A673 (cell line): ENCODE measurements at regions not wholly inside any gene's neighbourhood (a gene's known extent, or its start where the extent isn't known, plus 50 kb on each side); places are given as distances from the start of the nearest gene placed in this dataset.

Experiments
- BruUV-seq: library from RNA; stranded (reverse); fragments of 400-500 nt; replicated peaks from 2 replicates; lab custom pipeline; 2021; lab: Mats Ljungman, UMichigan
- CTCF ChIA-PET: fragments of 300-600 bp; sonication (Branson Sonifier 250); formaldehyde crosslinking; loops from one replicate; lab custom pipeline; 2022; ENCODE audit warnings: antibody characterized with exemption; lab: Charles Lee
- POLR2A ChIA-PET: fragments of 300-600 bp; sonication (Branson Sonifier 250); formaldehyde crosslinking; loops from one replicate; lab custom pipeline; 2022; ENCODE audit warnings: antibody characterized with exemption; ENCODE audit not compliant: low non-redundant PET; lab: Charles Lee
- DNase-seq: peaks from one replicate; pipeline ENCODE4 v3.0.0-alpha.2; 2015; ENCODE audit warnings: low spot score
- H3K27ac ChIP-seq: fragments of 200-600 bp; sonication (generic); 2 replicates; pipeline ENCODE4 v1.5.1; 2016; ENCODE audit warnings: mixed run types, low read depth, mild to moderate bottlenecking, mixed read lengths, antibody characterized with exemption, low read length; ENCODE audit not compliant: poor library complexity, severe bottlenecking
- H3K27me3 ChIP-seq: fragments of 200-600 bp; sonication (generic); replicated peaks from 2 replicates; pipeline ENCODE4 v1.6.1; 2017; ENCODE audit warnings: mixed run types, low read depth, mild to moderate bottlenecking, mixed read lengths, antibody characterized with exemption, low read length; ENCODE audit not compliant: insufficient read depth, poor library complexity
- H3K36me3 ChIP-seq: fragments of 200-600 bp; sonication (generic); 2 replicates; pipeline ENCODE4 v1.6.1; 2016; ENCODE audit warnings: mixed run types, mild to moderate bottlenecking, mixed read lengths, antibody characterized with exemption, low read length; ENCODE audit not compliant: insufficient read depth, poor library complexity, severe bottlenecking
- H3K4me1 ChIP-seq: fragments of 200-600 bp; sonication (generic); 2 replicates; pipeline ENCODE4 v1.6.1; 2017; ENCODE audit warnings: mixed run types, mild to moderate bottlenecking, mixed read lengths, antibody characterized with exemption, low read length; ENCODE audit not compliant: insufficient read depth, poor library complexity, severe bottlenecking
- H3K4me3 ChIP-seq: fragments of 200-600 bp; sonication (generic); 2 replicates; pipeline ENCODE4 v1.5.1; 2016; ENCODE audit warnings: low read depth, mixed run types, mild to moderate bottlenecking, mixed read lengths, low read length; ENCODE audit not compliant: poor library complexity, severe bottlenecking
- H3K9me3 ChIP-seq: fragments of 200-600 bp; sonication (generic); 2 replicates; pipeline ENCODE4 v1.6.1; 2016; ENCODE audit warnings: mixed run types, low read depth, mild to moderate bottlenecking, mixed read lengths, antibody characterized with exemption, low read length; ENCODE audit not compliant: poor library complexity, severe bottlenecking
- EZH2 ChIP-seq: fragments of 200-600 bp; sonication (generic); IDR thresholded peaks from 2 replicates; pipeline ENCODE4 v1.6.1; 2017; ENCODE audit warnings: borderline replicate concordance, low read depth, mild to moderate bottlenecking, mixed read lengths, antibody characterized with exemption, low read length; ENCODE audit not compliant: poor library complexity, severe bottlenecking
- intact Hi-C: fragments of 100-400 bp; cut with micrococcal nuclease; formaldehyde crosslinking; loops from one replicate; pipeline ENCODE4 v1.10.0; 2022; ENCODE audit not compliant: unreplicated experiment
- TF ChIP-seq, protein P1 (sequence below): fragments of 300-800, 200-600 bp; sonication (generic); conservative IDR thresholded peaks from 2 replicates; pipeline ENCODE4 v1.5.1; 2017; ENCODE audit warnings: low read depth, mild to moderate bottlenecking, antibody characterized with exemption, low read length, moderate library complexity, mixed read lengths

DNA sequence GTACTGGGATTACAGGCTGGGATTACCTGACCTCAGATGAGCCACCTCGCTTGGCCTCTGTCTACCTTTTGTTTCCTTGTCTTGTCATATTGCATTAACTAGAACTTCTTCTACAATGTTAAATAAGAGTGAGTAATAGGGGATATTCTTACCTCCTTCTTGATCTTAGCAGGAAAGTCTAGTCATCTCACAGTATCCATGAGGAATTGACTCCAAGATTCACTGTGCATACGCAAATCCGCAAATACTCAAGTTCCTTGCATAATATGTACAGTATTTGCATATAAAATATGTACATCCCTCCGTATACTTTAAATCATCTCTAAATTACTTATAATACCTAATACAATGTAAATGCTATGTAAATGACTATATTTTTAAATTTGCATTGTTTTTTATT lies 78.3 kb downstream of the POLR1D start:
- BruUV-seq: no TSS peak

DNA sequence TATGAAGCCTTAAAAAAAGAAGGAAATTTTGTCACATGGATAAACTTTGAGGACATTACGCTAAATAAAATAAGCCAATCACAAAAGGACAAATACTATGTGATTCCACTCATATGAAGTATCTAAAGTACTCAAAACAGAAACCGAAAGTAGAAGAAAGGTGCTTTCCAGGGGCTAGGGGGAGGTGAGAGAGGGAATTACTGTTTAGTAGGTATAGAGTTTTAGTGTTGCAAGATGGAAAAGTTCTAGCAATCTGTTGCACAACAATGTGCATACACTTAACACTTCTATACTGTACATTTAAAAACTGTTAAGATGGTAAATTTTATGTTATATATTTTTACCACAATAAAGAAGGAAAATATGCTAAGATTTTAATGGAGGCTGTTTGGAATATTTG lies 83.0 kb downstream of the POLR1D start:
- Histone ChIP-seq H3K36me3 (no peaks in the 10 kb centered on the region), H3K4me3 (no peak overlapping the region), H3K9me3 (peaks cover 17% of the 10 kb centered on the region), H3K4me1 (no peaks in the 10 kb centered on the region), H3K27me3 (peaks cover 30% of the 10 kb centered on the region), H3K27ac (no peak overlapping the region)
- intact Hi-C loops: no loop called here
- no peak for DNase-seq
- ChIA-PET POLR2A (no interaction called here), CTCF (no interaction called here)
- no TSS peak for BruUV-seq
- TF ChIP-seq, protein P1, sequence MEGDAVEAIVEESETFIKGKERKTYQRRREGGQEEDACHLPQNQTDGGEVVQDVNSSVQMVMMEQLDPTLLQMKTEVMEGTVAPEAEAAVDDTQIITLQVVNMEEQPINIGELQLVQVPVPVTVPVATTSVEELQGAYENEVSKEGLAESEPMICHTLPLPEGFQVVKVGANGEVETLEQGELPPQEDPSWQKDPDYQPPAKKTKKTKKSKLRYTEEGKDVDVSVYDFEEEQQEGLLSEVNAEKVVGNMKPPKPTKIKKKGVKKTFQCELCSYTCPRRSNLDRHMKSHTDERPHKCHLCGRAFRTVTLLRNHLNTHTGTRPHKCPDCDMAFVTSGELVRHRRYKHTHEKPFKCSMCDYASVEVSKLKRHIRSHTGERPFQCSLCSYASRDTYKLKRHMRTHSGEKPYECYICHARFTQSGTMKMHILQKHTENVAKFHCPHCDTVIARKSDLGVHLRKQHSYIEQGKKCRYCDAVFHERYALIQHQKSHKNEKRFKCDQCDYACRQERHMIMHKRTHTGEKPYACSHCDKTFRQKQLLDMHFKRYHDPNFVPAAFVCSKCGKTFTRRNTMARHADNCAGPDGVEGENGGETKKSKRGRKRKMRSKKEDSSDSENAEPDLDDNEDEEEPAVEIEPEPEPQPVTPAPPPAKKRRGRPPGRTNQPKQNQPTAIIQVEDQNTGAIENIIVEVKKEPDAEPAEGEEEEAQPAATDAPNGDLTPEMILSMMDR: no peak
- TF ChIP-seq EZH2: no peak

More for the DNA sequence above, 78.3 kb downstream of the POLR1D start:
- H3K9me3 ChIP-seq: peaks cover 10% of the 10 kb centered on the region
- intact Hi-C loops: no loop called here
- H3K27me3 ChIP-seq: peaks cover 31% of the 10 kb centered on the region
- CTCF ChIA-PET: no interaction called here
- POLR2A ChIA-PET: no interaction called here
- no peak overlapping the region for H3K27ac ChIP-seq
- no peaks in the 10 kb centered on the region for H3K4me1 ChIP-seq
- TF ChIP-seq EZH2: no peak
- TF ChIP-seq, protein P1: no peak
- no peak for DNase-seq
- H3K36me3 ChIP-seq: no peaks in the 10 kb centered on the region
- H3K4me3 ChIP-seq: no peak overlapping the region

DNA sequence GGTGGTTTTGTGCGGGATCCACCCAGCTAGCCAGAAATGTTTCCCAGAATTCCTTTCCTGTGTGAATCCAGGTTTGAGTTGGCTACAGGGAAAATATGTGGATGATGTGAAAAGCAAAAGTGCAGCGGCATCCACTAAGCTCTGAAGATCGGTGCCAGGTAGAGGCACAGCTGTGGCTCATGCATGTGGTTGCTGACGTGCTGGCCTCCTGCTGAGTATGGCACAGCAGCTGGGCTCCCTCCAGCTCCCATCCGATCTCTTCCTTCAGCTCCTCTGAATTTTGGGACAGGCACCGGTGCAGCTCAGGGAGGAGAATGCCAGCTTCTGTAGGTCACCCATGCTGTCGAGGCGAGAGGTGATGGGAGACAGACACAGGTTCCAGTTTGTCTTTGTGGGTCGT lies 84.0 kb upstream of the GSX1 start:
- no peaks in the 10 kb centered on the region for H3K4me1 ChIP-seq
- TF ChIP-seq, protein P1: no peak
- TF ChIP-seq EZH2: no peak
- H3K4me3 ChIP-seq: no peak overlapping the region
- H3K9me3 ChIP-seq: peaks cover 13% of the 10 kb centered on the region
- POLR2A ChIA-PET: no interaction called here
- H3K27me3 ChIP-seq: peaks cover 50% of the 10 kb centered on the region
- H3K36me3 ChIP-seq: no peaks in the 10 kb centered on the region
- no TSS peak for BruUV-seq
- CTCF ChIA-PET: interaction anchor here (0.6 kb wide), 1 partner anchor 26 kb away, joined by 4 read pairs; no protein-coding TSS in a partner anchor
- H3K27ac ChIP-seq: no peak overlapping the region
- intact Hi-C loops: no loop called here
- DNase-seq: no peak
